Mesendoderm (in vitro differentiated cells): ENCODE measurements at regions not wholly inside any gene's neighbourhood (a gene's known extent, or its start where the extent isn't known, plus 50 kb on each side); places are given as distances from the start of the nearest gene placed in this dataset. TPM values are rescaled to one million over a fixed set of nuclear protein-coding genes. Genes with fewer than 3 reads are reported as not detected.

Source experiments
- DNase-seq: peaks from one replicate; pipeline ENCODE4 v3.0.0; 2013
- H2AK5ac ChIP-seq: 2 replicates; pipeline ENCODE4 v1.6.1; 2013; ENCODE audit warnings: low read length, inconsistent platforms
- H2BK120ac ChIP-seq: 2 replicates; pipeline ENCODE4 v1.6.1; 2013; ENCODE audit warnings: low read depth, mild to moderate bottlenecking, low read length, moderate library complexity, mixed read lengths
- H2BK15ac ChIP-seq: replicated peaks from 2 replicates; pipeline ENCODE4 v1.6.1; 2013; ENCODE audit warnings: low read depth, mild to moderate bottlenecking, moderate library complexity
- H2BK5ac ChIP-seq: 2 replicates; pipeline ENCODE4 v1.6.1; 2013; ENCODE audit warnings: low read length, inconsistent platforms
- H3K18ac ChIP-seq: 2 replicates; pipeline ENCODE4 v1.6.1; 2013; ENCODE audit warnings: mild to moderate bottlenecking, low read length, mixed read lengths
- H3K23ac ChIP-seq: one replicate; pipeline ENCODE4 v1.6.1; 2013; ENCODE audit warnings: low read length
- H3K27ac ChIP-seq: 2 replicates; pipeline ENCODE4 v1.5.1; 2013; ENCODE audit warnings: low read depth, mild to moderate bottlenecking, inconsistent platforms, low read length, moderate library complexity
- H3K27me3 ChIP-seq: 2 replicates; pipeline ENCODE4 v1.6.1; 2013; ENCODE audit warnings: low read length, control low read depth, mild to moderate bottlenecking, inconsistent platforms; ENCODE audit not compliant: insufficient read depth, poor library complexity
- H3K36me3 ChIP-seq: 2 replicates; pipeline ENCODE4 v1.6.1; 2013; ENCODE audit warnings: low read length, inconsistent platforms; ENCODE audit not compliant: control insufficient read depth, insufficient read depth
- H3K4ac ChIP-seq: one replicate; pipeline ENCODE4 v1.6.1; 2013; ENCODE audit warnings: low read depth, mild to moderate bottlenecking, low read length, moderate library complexity
- H3K4me1 ChIP-seq: 2 replicates; pipeline ENCODE4 v1.6.1; 2013; ENCODE audit warnings: low read depth, low read length, inconsistent platforms; ENCODE audit not compliant: control insufficient read depth
- H3K4me2 ChIP-seq: 2 replicates; pipeline ENCODE4 v1.6.1; 2013; ENCODE audit warnings: low read length
- H3K4me3 ChIP-seq: 2 replicates; pipeline ENCODE4 v1.5.1; 2013; ENCODE audit warnings: mild to moderate bottlenecking, low read length
- H3K56ac ChIP-seq: one replicate; pipeline ENCODE4 v1.6.1; 2013; ENCODE audit warnings: low read length
- H3K79me1 ChIP-seq: 2 replicates; pipeline ENCODE4 v1.6.1; 2013; ENCODE audit warnings: low read length, inconsistent platforms
- H3K79me2 ChIP-seq: 2 replicates; pipeline ENCODE4 v1.6.1; 2013; ENCODE audit warnings: mild to moderate bottlenecking, low read length; ENCODE audit not compliant: control insufficient read depth, insufficient read depth
- H3K9ac ChIP-seq: 2 replicates; pipeline ENCODE4 v1.6.1; 2013; ENCODE audit warnings: low read length, inconsistent platforms
- H4K5ac ChIP-seq: one replicate; pipeline ENCODE4 v1.6.1; 2013; ENCODE audit warnings: low read length
- H4K8ac ChIP-seq: one replicate; pipeline ENCODE4 v1.6.1; 2013; ENCODE audit warnings: low read depth, mild to moderate bottlenecking, control low read depth, low read length, moderate library complexity
- WGBS: extraction: QIAGEN DNeasy Blood & Tissue Kit; methylation state at CpG from one replicate; pipeline ENCODE4 v1.1.7; 2013; ENCODE audit warnings: low lambda C conversion rate, missing lambda C conversion rate; ENCODE audit not compliant: insufficient coverage; ENCODE audit errors: extremely low coverage; 5-methylcytosine and 5-hydroxymethylcytosine counted together
- small RNA-seq: library from polyadenylated mRNA; stranded (forward); fragments of <200 nt; extraction: miRNeasy Mini kit (QIAGEN cat#:217004); gene quantifications from one replicate; pipeline ENCODE3, GENCODE V24; 2013; ENCODE audit not compliant: insufficient read depth

DNA sequence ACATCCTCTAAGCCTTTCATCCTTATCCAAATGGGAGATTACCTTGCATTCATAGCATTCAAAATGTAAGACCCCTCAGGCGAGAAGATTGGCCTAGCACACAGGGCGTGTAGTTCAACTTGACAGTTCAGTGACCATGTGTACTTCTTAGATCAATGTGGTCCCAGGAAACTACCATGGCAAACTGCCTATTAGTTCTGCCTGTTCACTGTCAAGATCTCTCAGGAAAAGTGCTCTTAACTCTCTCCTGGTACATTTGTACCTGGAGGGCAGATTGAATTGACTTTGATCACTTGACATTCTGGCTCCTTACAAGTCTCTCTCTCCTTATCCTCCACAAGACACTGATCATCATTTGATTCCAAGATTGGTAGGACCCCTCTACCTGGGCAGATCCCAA, 122.4 kb downstream of the CDC7 start:
- Histone ChIP-seq H3K9ac (no peak overlapping the region), H3K4me3 (no peak overlapping the region), H3K27ac (no peak overlapping the region), H3K79me1 (no peaks in the 10 kb centered on the region), H3K56ac (no peak overlapping the region), H2BK15ac (no peak overlapping the region), H3K27me3 (no peaks in the 10 kb centered on the region), H4K5ac (no peak overlapping the region), H2BK5ac (no peak overlapping the region), H3K79me2 (no peaks in the 10 kb centered on the region), H3K36me3 (no peaks in the 10 kb centered on the region), H3K4me1 (no peaks in the 10 kb centered on the region), H2AK5ac (no peak overlapping the region), H3K18ac (no peak overlapping the region), H4K8ac (no peak overlapping the region), H3K23ac (no peak overlapping the region), H3K4ac (no peak overlapping the region), H3K4me2 (no peak overlapping the region), H2BK120ac (no peak overlapping the region)
- no peak for DNase-seq
- WGBS: no CpG with 5 or more reads among the region's 2 CpGs

- H3K79me1 ChIP-seq: no peaks in the 10 kb centered on the region
- no peak overlapping the region for H3K23ac ChIP-seq
- WGBS: no CpG with 5 or more reads among the region's 4 CpGs
- no peak overlapping the region for H3K4me2 ChIP-seq
- H3K18ac ChIP-seq: no peak overlapping the region
- no peak overlapping the region for H2BK15ac ChIP-seq
- no peak for DNase-seq
- H3K4me1 ChIP-seq: no peaks in the 10 kb centered on the region
- no peak overlapping the region for H4K8ac ChIP-seq
- H3K79me2 ChIP-seq: no peaks in the 10 kb centered on the region
- H3K56ac ChIP-seq: no peak overlapping the region
- H2AK5ac ChIP-seq: no peak overlapping the region
- H3K27ac ChIP-seq: no peak overlapping the region
- H2BK5ac ChIP-seq: no peak overlapping the region
- H3K27me3 ChIP-seq: no peaks in the 10 kb centered on the region
- H3K4me3 ChIP-seq: no peak overlapping the region
- H3K36me3 ChIP-seq: no peaks in the 10 kb centered on the region
- no peak overlapping the region for H2BK120ac ChIP-seq
- no peak overlapping the region for H3K9ac ChIP-seq
- no peak overlapping the region for H3K4ac ChIP-seq
- no peak overlapping the region for H4K5ac ChIP-seq
Measured at GRCh38 chr1:91624331-91624730, 123.7 kb downstream of the CDC7 start.

Small RNAs in the stretch of these regions (small RNA-seq; reads per million reads assigned to genes)
- gene AL714022.1: not detected
